NK-92 treated with Interleukin-12 subunit alpha and Interleukin-12 subunit beta, amount 100 ng/mL, for 24 hours (cell line): ENCODE measurements at regions not wholly inside any gene's neighbourhood (a gene's known extent, or its start where the extent isn't known, plus 50 kb on each side); places are given as distances from the start of the nearest gene placed in this dataset.
"Not testable (repeated sequence)": the region's sequence is repeated elsewhere in the genome, so short reads cannot be mapped to it uniquely, and the experiment has no call there.

Experiments used
- DNase-seq: peaks from one replicate; lab custom pipeline; 2025; lab: John Stamatoyannopoulos, UW

GRCh38 chr2:236632295-236633218, 62.9 kb downstream of the ACKR3 start:
- no peak for DNase-seq

GRCh38 chr2:236633219-236633570, 63.6 kb downstream of the ACKR3 start:
- no peak for DNase-seq

GRCh38 chr2:236633775-236634560, 64.3 kb downstream of the ACKR3 start:
- no peak for DNase-seq

- no peak for DNase-seq
Observed at GRCh38 chr2:236636261-236636660, 66.6 kb downstream of the ACKR3 start.

- DNase-seq = no peak
Observed at GRCh38 chr2:236636714-236637470, 67.3 kb downstream of the ACKR3 start.

GRCh38 chr2:236637686-236638569, 68.3 kb downstream of the ACKR3 start:
- DNase-seq = no peak

GRCh38 chr2:236638707-236639106, 69.1 kb downstream of the ACKR3 start:
- DNase-seq = no peak

GRCh38 chr2:236639461-236640235, 70.0 kb downstream of the ACKR3 start:
- no peak for DNase-seq

GRCh38 chr2:236641051-236641726, 71.6 kb downstream of the ACKR3 start:
- no peak for DNase-seq

- DNase-seq = no peak
Observed at GRCh38 chr2:236642125-236642524, 72.5 kb downstream of the ACKR3 start.

- DNase-seq = no peak
Observed at GRCh38 chr2:236642584-236643291, 73.1 kb downstream of the ACKR3 start.

GRCh38 chr2:236643480-236643879, 73.9 kb downstream of the ACKR3 start:
- no peak for DNase-seq

GRCh38 chr2:236644067-236644466, 74.4 kb downstream of the ACKR3 start:
- no peak for DNase-seq

GRCh38 chr2:236644502-236644911, 74.9 kb downstream of the ACKR3 start:
- DNase-seq = no peak

- not testable (repeated sequence) for DNase-seq
Observed at GRCh38 chr2:236645141-236645540, 75.5 kb downstream of the ACKR3 start.

GRCh38 chr2:236646441-236646840, 76.8 kb downstream of the ACKR3 start:
- DNase-seq = no peak

- DNase-seq = no peak
Observed at GRCh38 chr2:236646871-236647270, 77.2 kb downstream of the ACKR3 start.

GRCh38 chr2:236647621-236648020, 78.0 kb downstream of the ACKR3 start:
- DNase-seq = no peak

- DNase-seq = no peak
Observed at GRCh38 chr2:236653863-236654262, 84.2 kb downstream of the ACKR3 start.
